ENCODE measurements at regions not wholly inside any gene's neighbourhood (a gene's known extent, or its start where the extent isn't known, plus 50 kb on each side); places are given as distances from the start of the nearest gene placed in this dataset.

GRCh38 chr4:163649557-163650091 is 155.1 kb downstream of the TMA16 start:
- no peak overlapping the region for H3K4me3 ChIP-seq (ENCODE audit: low read depth, low read length)
- DNase-seq (ENCODE audit: low read depth): no peak
- no peak for TF ChIP-seq CTCF (conservative IDR thresholded peaks at IDR 0.05; ENCODE audit: low read depth, low read length)

- no peak overlapping the region for H3K4me3 ChIP-seq (ENCODE audit: low read depth, low read length)
- DNase-seq (ENCODE audit: low read depth): no peak
- TF ChIP-seq CTCF (conservative IDR thresholded peaks at IDR 0.05; ENCODE audit: low read depth, low read length): no peak
These were observed 157.3 kb downstream of the TMA16 start for GRCh38 chr4:163651761-163652160.

GRCh38 chr4:163654621-163655020 is 160.1 kb downstream of the TMA16 start:
- TF ChIP-seq CTCF (conservative IDR thresholded peaks at IDR 0.05; ENCODE audit: low read depth, low read length): no peak
- H3K4me3 ChIP-seq (ENCODE audit: low read depth, low read length): no peak overlapping the region
- DNase-seq (ENCODE audit: low read depth): no peak

GRCh38 chr4:163660636-163661035 is 166.1 kb downstream of the TMA16 start:
- no peak overlapping the region for H3K4me3 ChIP-seq (ENCODE audit: low read depth, low read length)
- DNase-seq (ENCODE audit: low read depth): no peak
- TF ChIP-seq CTCF (conservative IDR thresholded peaks at IDR 0.05; ENCODE audit: low read depth, low read length): no peak

- no peak for TF ChIP-seq CTCF (conservative IDR thresholded peaks at IDR 0.05; ENCODE audit: low read depth, low read length)
- H3K4me3 ChIP-seq (ENCODE audit: low read depth, low read length): no peak overlapping the region
- peak; percentile 5 for DNase-seq (ENCODE audit: low read depth)
These were observed 168.3 kb downstream of the TMA16 start for GRCh38 chr4:163662768-163663167.

GRCh38 chr4:163663454-163664225 is 169.2 kb downstream of the TMA16 start:
- H3K4me3 ChIP-seq (ENCODE audit: low read depth, low read length): no peak overlapping the region
- DNase-seq (ENCODE audit: low read depth): no peak
- no peak for TF ChIP-seq CTCF (conservative IDR thresholded peaks at IDR 0.05; ENCODE audit: low read depth, low read length)

- no peak for TF ChIP-seq CTCF (conservative IDR thresholded peaks at IDR 0.05; ENCODE audit: low read depth, low read length)
- H3K4me3 ChIP-seq (ENCODE audit: low read depth, low read length): no peak overlapping the region
- DNase-seq (ENCODE audit: low read depth): no peak
These were observed 170.6 kb downstream of the TMA16 start for GRCh38 chr4:163665101-163665500.
